Stomach (tissue), 8 donors: ENCODE measurements at regions not wholly inside any gene's neighbourhood (a gene's known extent, or its start where the extent isn't known, plus 50 kb on each side); places are given as distances from the start of the nearest gene placed in this dataset.

Source experiments
- DNase-seq, 2 donors: peaks; one replicate each; pipeline versions ENCODE4 v3.0.0 to v3.0.0-alpha.2; 2013 to 2019
- H3K27ac ChIP-seq, 5 donors: fragments of 200-600 bp in 4 of 5; sonication (generic) in 4 of 5; one replicate each; pipeline ENCODE4 v1.5.1; 2013 to 2019; ENCODE audit warnings: mild to moderate bottlenecking in 1 of 5, moderate library complexity in 1 of 5
- H3K27me3 ChIP-seq, 3 donors: fragments of 200-600 bp; sonication (generic); one replicate each; pipeline ENCODE4 v1.5.1; 2017 to 2019; ENCODE audit warnings: mixed run types in 1 of 3
- H3K36me3 ChIP-seq, 4 donors: fragments of 200-600 bp; sonication (generic); 1 replicate in 3 of 4; 2 replicates in 1 of 4; pipeline ENCODE4 v1.5.1; 2016 to 2019
- H3K4me1 ChIP-seq, 4 donors: fragments of 200-600 bp; sonication (generic); one replicate each; pipeline ENCODE4 v1.5.1; 2016 to 2019
- H3K4me3 ChIP-seq, 4 donors: fragments of 200-600 bp; sonication (generic) in 3 of 4; one replicate each; pipeline ENCODE4 v1.5.1; 2016 to 2019; ENCODE audit warnings: mild to moderate bottlenecking in 1 of 4
- H3K9me3 ChIP-seq, 4 donors: fragments of 200-600 bp; sonication (generic); one replicate each; pipeline ENCODE4 v1.5.1; 2016 to 2019
- EP300 ChIP-seq: sonication (generic); formaldehyde crosslinking; IDR thresholded peaks from one replicate; pipeline ENCODE4 v1.6.1; 2017; ENCODE audit warnings: antibody characterized with exemption
- POLR2A ChIP-seq, 4 donors: fragments of 450-650 bp; IDR thresholded peaks; one replicate each; pipeline ENCODE4 v1.6.1; 2016; ENCODE audit warnings: antibody characterized with exemption in 4 of 4, control low read depth in 2 of 4, mild to moderate bottlenecking in 1 of 4, moderate library complexity in 1 of 4
- POLR2AphosphoS5 ChIP-seq, 3 donors: sonication (generic); formaldehyde crosslinking; IDR thresholded peaks; one replicate each; pipeline ENCODE4 v1.6.1; 2016; ENCODE audit warnings: antibody characterized with exemption in 3 of 3
- WGBS, 5 donors: extraction: QIAGEN DNeasy Blood & Tissue Kit in 3 of 5; methylation state at CpG; one replicate each; pipeline versions ENCODE4 v1.1.5 to v1.1.7; 2013 to 2018; 5-methylcytosine and 5-hydroxymethylcytosine counted together
- intact Hi-C: fragments of 100-400 bp; cut with DNase I; formaldehyde crosslinking; loops from one replicate; pipeline ENCODE4 v1.15.1; 2023; ENCODE audit warnings: low total_unique reads
- TF ChIP-seq, protein P1 (sequence below), 7 experiments: fragments of 450-650 bp in 4 of 7; fragments of 200-600 bp in 3 of 7; sonication (generic) in 3 of 7; IDR thresholded peaks; one replicate each; pipeline ENCODE4 v1.5.1; 2016 to 2019; ENCODE audit warnings: antibody characterized with exemption in 7 of 7, control low read depth in 2 of 7, mild to moderate bottlenecking in 1 of 7
- donor health status: healthy with polysubstance abuse.
- donor health status: Bipolar disorder and iron deficiency.
- donor health status: healthy.

DNA sequence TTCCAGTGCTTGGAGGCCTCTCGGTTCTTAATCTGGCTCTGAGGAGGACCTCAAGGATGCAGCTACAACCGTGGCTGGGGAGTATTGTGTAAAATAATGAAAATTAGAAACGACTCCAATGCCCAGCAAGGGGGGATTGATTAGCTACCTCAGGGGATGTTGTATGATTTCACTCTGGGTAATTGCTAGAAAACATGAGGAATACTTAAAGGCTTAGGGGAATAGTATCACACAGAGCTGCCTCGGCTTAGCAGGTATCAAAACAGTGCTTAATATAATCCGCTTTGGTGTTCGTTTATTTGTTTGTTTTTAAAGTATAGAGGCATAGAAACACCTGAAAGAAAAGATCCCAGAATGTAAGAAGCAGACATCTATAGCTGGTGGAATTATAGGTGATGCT lies 102.5 kb downstream of the INHBB start:
- Histone ChIP-seq H3K27ac (no peak overlapping the region), H3K4me3 (no peak overlapping the region), H3K9me3 (no peaks in the 10 kb centered on the region), H3K36me3 (no peaks in the 10 kb centered on the region), H3K4me1 (peaks cover 0 to under 1% (median 0%) of the 10 kb centered on the region in 4 donors), H3K27me3 (peaks cover 0 to 11% (median under 1%) of the 10 kb centered on the region in 3 donors)
- 85 to 88% (median 87%) methylated on average over 6 of the region's 6 CpGs for WGBS, 5 donors
- no peak for DNase-seq
- TF ChIP-seq POLR2A (IDR thresholded peaks at IDR 0.05) (no peak), POLR2AphosphoS5 (IDR thresholded peaks at IDR 0.05) (no peak), EP300 (no peak)
- TF ChIP-seq, protein P1, sequence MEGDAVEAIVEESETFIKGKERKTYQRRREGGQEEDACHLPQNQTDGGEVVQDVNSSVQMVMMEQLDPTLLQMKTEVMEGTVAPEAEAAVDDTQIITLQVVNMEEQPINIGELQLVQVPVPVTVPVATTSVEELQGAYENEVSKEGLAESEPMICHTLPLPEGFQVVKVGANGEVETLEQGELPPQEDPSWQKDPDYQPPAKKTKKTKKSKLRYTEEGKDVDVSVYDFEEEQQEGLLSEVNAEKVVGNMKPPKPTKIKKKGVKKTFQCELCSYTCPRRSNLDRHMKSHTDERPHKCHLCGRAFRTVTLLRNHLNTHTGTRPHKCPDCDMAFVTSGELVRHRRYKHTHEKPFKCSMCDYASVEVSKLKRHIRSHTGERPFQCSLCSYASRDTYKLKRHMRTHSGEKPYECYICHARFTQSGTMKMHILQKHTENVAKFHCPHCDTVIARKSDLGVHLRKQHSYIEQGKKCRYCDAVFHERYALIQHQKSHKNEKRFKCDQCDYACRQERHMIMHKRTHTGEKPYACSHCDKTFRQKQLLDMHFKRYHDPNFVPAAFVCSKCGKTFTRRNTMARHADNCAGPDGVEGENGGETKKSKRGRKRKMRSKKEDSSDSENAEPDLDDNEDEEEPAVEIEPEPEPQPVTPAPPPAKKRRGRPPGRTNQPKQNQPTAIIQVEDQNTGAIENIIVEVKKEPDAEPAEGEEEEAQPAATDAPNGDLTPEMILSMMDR (IDR thresholded peaks at IDR 0.05): no peak
- intact Hi-C loops: no loop called here

GRCh38 chr2:120448961-120449810 lies 103.2 kb downstream of the INHBB start:
- TF ChIP-seq EP300 (no peak), POLR2A (IDR thresholded peaks at IDR 0.05) (no peak), POLR2AphosphoS5 (IDR thresholded peaks at IDR 0.05) (no peak)
- TF ChIP-seq, protein P1 (IDR thresholded peaks at IDR 0.05): no peak
- no peak for DNase-seq
- Histone ChIP-seq H3K4me1 (no peaks in the 10 kb centered on the region), H3K27ac (no peak overlapping the region), H3K36me3 (no peaks in the 10 kb centered on the region), H3K9me3 (no peaks in the 10 kb centered on the region), H3K27me3 (peaks cover 0 to 4% (median 0%) of the 10 kb centered on the region in 3 donors), H3K4me3 (no peak overlapping the region)
- intact Hi-C loops: no loop called here
- 83 to 88% (median 86%) methylated on average over 14 to 15 of the region's 15 CpGs for WGBS, 5 donors

DNA sequence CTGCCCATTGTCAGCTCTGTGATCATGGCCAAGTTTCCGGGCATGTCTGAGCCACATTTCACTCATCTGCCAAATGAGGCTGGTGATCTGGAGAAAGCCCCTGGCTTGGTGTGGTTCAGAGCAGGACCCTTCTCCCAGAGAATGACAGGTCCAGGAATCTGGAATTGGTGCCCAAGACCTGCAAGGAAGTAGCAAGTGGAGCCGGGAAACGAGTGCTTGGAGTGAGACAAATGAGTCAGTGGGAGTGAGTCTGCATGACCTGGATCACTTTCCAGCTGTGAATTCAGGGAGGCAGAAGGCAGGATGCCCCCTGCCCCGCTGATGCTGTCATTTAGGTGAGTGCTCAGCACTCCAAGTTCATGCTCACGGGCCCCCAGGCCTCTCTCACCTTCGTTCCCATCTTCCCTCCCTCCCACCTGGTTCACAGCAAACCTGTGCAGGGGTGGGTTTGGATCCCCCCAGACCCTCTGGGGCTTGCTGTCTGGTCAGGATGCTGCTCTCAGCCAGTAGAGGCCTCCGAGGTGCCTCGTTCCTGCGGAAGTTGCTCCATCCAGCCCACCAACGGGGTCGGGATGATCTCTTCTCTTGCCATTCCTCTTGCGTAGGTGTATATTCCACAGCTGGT lies 104.4 kb downstream of the INHBB start:
- Histone ChIP-seq H3K9me3 (no peaks in the 10 kb centered on the region), H3K36me3 (no peaks in the 10 kb centered on the region), H3K27ac (no peak overlapping the region), H3K4me3 (no peak overlapping the region), H3K4me1 (no peaks in the 10 kb centered on the region), H3K27me3 (peaks cover 0 to 3% (median 0%) of the 10 kb centered on the region in 3 donors)
- intact Hi-C loops: no loop called here
- DNase-seq: no peak
- WGBS, 5 donors: 85 to 93% (median 88%) methylated on average over 12 of the region's 12 CpGs
- TF ChIP-seq POLR2A (IDR thresholded peaks at IDR 0.05) (no peak), EP300 (no peak), POLR2AphosphoS5 (IDR thresholded peaks at IDR 0.05) (no peak)
- TF ChIP-seq, protein P1 (IDR thresholded peaks at IDR 0.05): no peak

DNA sequence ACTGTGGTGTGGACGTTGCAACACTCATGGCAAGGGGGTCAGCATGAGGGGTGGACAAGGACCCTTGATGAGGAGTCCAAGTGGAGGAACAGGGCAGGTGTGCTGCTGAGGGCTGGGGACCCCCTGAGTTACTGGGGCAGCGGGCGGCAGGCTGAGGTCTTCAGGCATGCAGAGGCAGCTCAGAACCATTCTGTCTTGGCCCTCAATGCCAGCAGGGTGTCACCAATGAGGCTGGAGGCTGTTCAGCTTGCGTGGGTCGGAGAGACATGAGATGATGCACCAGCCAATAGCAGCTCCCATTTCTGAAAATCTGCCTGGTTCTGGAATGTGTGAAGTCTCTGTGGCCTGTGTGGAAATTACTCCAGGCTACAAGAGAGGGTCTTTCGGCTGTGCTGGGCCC lies 105.4 kb downstream of the INHBB start:
- Histone ChIP-seq H3K9me3 (no peaks in the 10 kb centered on the region), H3K4me3 (no peak overlapping the region), H3K36me3 (no peaks in the 10 kb centered on the region), H3K27ac (no peak overlapping the region), H3K27me3 (peaks cover 0 to 3% (median 0%) of the 10 kb centered on the region in 3 donors), H3K4me1 (no peaks in the 10 kb centered on the region)
- TF ChIP-seq, protein P1 (IDR thresholded peaks at IDR 0.05): no peak
- no peak for TF ChIP-seq POLR2AphosphoS5 (IDR thresholded peaks at IDR 0.05)
- TF ChIP-seq EP300: no peak
- no peak for TF ChIP-seq POLR2A (IDR thresholded peaks at IDR 0.05)
- no peak for DNase-seq
- intact Hi-C loops: no loop called here
- WGBS, 5 donors: 89 to 95% (median 94%) methylated on average over 4 to 6 of the region's 6 CpGs
